Dedifferentiated amniotic fluid mesenchymal stem cell (primary cell): ENCODE measurements at regions not wholly inside any gene's neighbourhood (a gene's known extent, or its start where the extent isn't known, plus 50 kb on each side); places are given as distances from the start of the nearest gene placed in this dataset.

Experiments
- DNase-seq: peaks from one replicate; pipeline ENCODE4 v3.0.0-alpha.2; 2016; ENCODE audit errors: extremely low spot score

GRCh38 chr11:105197071-105197815, 57.7 kb upstream of the CARD18 start:
- no peak for DNase-seq

- DNase-seq, result no peak
These were observed 53.7 kb upstream of the CARD18 start for GRCh38 chr11:105193260-105193659.

- DNase-seq, result no peak
These were observed 52.5 kb upstream of the CARD18 start for GRCh38 chr11:105192115-105192514.

GRCh38 chr11:105189581-105189980, 50.0 kb upstream of the CARD18 start:
- DNase-seq, result no peak
